HEK293T (cell line): ENCODE measurements at regions not wholly inside any gene's neighbourhood (a gene's known extent, or its start where the extent isn't known, plus 50 kb on each side); places are given as distances from the start of the nearest gene placed in this dataset.

Source experiments
- ARNT ChIP-seq: fragments of 450-650 bp; IDR thresholded peaks from 2 replicates; pipeline ENCODE4 v1.6.1; 2017; ENCODE audit warnings: mild to moderate bottlenecking
- BHLHE40 ChIP-seq: fragments of 450-650 bp; IDR thresholded peaks from 2 replicates; pipeline ENCODE4 v1.6.1; 2016; ENCODE audit warnings: mild to moderate bottlenecking, moderate library complexity, borderline replicate concordance
- FOXM1 ChIP-seq: fragments of 450-650 bp; IDR thresholded peaks from 2 replicates; pipeline ENCODE4 v1.6.1; 2017; ENCODE audit warnings: mild to moderate bottlenecking, borderline replicate concordance
- HDGF ChIP-seq: fragments of 450-650 bp; IDR thresholded peaks from 2 replicates; pipeline ENCODE4 v1.6.1; 2017; ENCODE audit warnings: antibody characterized with exemption, borderline replicate concordance
- L3MBTL2 ChIP-seq: fragments of 450-650 bp; conservative IDR thresholded peaks from 2 replicates; pipeline ENCODE4 v1.6.1; 2016; ENCODE audit warnings: mild to moderate bottlenecking
- LEF1 ChIP-seq: fragments of 450-650 bp; IDR thresholded peaks from 2 replicates; pipeline ENCODE4 v1.6.1; 2017; ENCODE audit warnings: mild to moderate bottlenecking, borderline replicate concordance
- PKNOX1 ChIP-seq: fragments of 450-650 bp; IDR thresholded peaks from 2 replicates; pipeline ENCODE4 v1.6.1; 2016
- SP1 ChIP-seq: fragments of 450-650 bp; IDR thresholded peaks from 2 replicates; pipeline ENCODE4 v1.6.1; 2017
- SUZ12 ChIP-seq: fragments of 450-650 bp; IDR thresholded peaks from 2 replicates; pipeline ENCODE4 v1.6.1; 2016; ENCODE audit warnings: mild to moderate bottlenecking
- TARDBP ChIP-seq: fragments of 450-650 bp; IDR thresholded peaks from 2 replicates; pipeline ENCODE4 v1.6.1; 2016
- ZNF384 ChIP-seq: fragments of 450-650 bp; IDR thresholded peaks from 2 replicates; pipeline ENCODE4 v1.6.1; 2016

DNA sequence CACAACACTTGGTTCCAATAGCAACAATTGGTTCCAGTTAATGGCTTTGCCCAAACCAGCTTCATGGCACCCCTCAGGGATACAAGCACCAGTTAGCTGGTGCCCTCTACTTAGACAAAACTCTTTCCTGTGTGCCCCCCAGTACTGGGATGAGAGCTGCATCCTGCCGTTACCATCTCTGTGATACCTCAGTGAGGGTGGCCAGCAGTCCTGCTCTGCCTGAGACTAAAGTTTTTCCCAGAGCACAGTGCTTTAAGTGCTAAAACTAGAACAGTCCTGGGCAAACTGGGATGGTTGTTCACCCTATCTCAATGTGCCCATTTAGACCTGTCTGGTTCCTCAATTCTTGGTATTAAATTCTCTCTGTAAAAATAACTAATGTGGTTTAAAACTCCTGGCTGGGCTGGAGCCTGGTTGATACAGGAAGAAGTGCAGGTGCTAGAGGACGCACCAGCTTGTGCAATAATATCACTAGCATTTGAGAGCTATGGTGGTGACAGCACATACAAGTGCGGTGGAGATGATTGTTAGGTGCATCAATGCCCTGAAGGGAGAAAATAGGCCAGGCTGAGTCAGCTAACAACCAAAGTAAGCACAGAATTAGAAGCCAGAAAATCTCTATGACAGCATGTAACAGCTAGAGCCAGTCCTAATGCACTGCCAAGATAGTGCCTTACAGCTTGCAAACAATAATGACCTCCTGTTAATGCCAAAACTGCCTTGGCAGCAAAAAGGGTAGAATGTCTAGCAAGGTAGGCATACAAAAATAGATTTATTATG, 179.8 kb upstream of the GALNT2 start:
- no peak for TF ChIP-seq L3MBTL2
- no peak for TF ChIP-seq ZNF384
- no peak for TF ChIP-seq SP1
- TF ChIP-seq PKNOX1 = no peak
- no peak for TF ChIP-seq FOXM1
- TF ChIP-seq HDGF = no peak
- no peak for TF ChIP-seq TARDBP
- TF ChIP-seq SUZ12 = no peak
- no peak for TF ChIP-seq BHLHE40
- TF ChIP-seq ARNT = no peak
- TF ChIP-seq LEF1 = no peak
